Amygdala (tissue), 56 donors: ENCODE measurements at regions not wholly inside any gene's neighbourhood (a gene's known extent, or its start where the extent isn't known, plus 50 kb on each side); places are given as distances from the start of the nearest gene placed in this dataset.
A peak's percentile ranks its signal among the peaks of the same experiment; 100 is the strongest.

Experiments
- DNase-seq, 56 donors: peaks; one replicate each; lab custom pipeline; 2025; lab: John Stamatoyannopoulos, UW

GRCh38 chr2:5839550-5839949 lies 147.4 kb downstream of the SOX11 start:
- DNase-seq = peak in 4 of 56 donors; percentile 2 to 9 (median 6)

GRCh38 chr2:5841126-5841525 lies 148.9 kb downstream of the SOX11 start:
- no peak for DNase-seq

DNA sequence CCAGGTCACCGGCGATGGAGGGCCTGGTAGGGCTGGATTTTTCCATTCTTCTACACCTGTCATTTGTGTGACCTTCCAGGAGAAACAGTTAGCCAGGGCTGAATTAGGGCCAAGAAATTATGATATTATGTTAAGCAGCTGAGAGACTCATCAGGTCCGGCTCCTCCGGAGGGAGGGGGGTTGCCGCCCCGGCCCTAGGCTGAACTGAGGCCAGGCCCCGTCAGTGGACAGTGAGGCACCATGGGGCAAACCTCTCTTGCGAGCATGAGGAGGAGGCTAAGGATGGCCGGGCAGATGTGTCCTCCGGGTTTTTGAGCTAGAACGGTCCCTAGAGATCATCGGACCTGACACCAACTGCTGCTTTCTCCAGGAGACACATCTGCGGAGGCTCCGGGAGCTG lies 150.1 kb downstream of the SOX11 start:
- DNase-seq = no peak

DNA sequence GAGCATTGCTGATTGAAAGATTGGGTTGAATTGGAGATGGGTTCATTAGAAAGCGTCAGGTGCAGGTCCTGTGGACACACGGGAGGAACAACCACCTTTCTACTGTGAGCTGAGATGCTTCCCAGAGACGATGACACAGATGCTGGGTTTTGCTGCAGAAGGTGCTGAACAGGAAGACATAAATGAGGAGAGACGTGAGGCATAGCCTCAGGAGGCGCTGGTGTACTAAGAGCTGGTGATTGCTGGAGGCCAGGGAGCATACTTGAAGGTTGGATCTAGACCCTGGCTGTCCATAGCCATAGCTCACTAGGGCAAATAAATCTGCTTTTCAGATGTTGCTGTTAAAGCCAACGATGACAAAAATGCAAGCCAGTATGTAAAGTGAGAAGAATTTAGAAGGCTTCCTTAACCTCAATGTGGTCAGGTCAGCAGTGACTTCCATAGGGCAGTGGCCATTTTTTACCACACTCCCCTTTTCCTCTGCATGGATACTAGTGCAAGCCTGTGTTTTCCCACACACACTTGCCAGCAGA lies 153.7 kb downstream of the SOX11 start:
- DNase-seq = no peak

- DNase-seq = no peak
Observed at GRCh38 chr2:5846881-5847280, 154.7 kb downstream of the SOX11 start.

GRCh38 chr2:5849562-5849961 lies 157.4 kb downstream of the SOX11 start:
- no peak for DNase-seq

DNA sequence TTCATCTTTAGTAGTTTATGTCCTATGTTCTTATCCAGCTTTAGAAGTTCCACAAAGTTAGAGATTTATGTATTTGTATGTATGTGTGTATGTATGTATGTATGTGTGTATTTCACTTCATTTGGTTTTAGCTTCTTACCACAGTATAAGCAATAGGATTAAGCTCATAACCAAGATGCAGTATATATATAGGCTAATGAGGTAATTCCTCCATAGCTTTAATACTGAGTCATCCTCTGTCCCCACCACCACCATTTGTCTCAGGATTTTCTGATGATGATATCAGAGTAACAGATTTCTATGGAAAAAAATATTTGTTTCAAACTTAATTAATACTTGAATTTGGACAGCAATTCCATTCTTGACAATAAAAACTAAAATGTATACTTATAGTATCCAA lies 159.2 kb downstream of the SOX11 start:
- DNase-seq = no peak

DNA sequence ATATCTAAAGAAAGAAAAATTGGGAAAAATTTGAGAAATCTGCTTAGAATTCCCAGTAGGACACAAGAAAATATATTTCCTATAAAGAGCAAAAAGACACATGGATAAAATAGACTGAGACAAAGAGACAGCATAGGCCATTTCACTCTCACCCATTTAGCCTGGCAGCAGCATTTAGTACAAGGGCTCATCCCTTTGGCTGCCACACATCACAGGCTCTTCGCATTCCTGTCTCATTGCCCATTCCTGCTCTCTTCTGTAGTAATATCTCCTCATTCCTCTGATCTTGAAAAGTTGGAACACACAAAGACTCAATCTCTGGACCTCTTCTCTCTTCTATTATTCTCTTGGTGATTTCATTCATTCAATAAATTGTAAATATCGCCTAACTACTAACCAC lies 162.6 kb downstream of the SOX11 start:
- DNase-seq = no peak

GRCh38 chr2:5867056-5867455 lies 174.9 kb downstream of the SOX11 start:
- no peak for DNase-seq

GRCh38 chr2:5868931-5869330 lies 176.7 kb downstream of the SOX11 start:
- DNase-seq = no peak

DNA sequence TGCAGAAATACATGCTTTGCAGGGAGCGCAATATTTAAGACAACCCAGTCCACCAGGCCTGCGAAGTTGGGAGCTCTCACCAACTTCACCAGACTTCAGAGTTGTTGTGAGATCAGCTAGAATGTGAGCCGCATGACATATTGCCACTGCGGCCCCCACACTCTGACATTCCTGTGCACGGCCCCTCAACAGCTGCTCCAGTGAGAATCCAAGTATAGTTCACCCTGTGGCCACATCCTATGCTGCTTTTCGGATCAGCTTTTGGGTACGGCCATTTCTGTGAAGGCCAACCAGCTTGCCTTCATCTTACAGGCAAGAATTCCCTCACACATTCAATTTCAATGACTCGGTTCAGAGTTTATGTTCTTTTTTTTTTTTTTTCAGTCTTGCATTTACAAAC lies 177.8 kb downstream of the SOX11 start:
- no peak for DNase-seq

GRCh38 chr2:5877360-5877759 lies 185.2 kb downstream of the SOX11 start:
- no peak for DNase-seq

DNA sequence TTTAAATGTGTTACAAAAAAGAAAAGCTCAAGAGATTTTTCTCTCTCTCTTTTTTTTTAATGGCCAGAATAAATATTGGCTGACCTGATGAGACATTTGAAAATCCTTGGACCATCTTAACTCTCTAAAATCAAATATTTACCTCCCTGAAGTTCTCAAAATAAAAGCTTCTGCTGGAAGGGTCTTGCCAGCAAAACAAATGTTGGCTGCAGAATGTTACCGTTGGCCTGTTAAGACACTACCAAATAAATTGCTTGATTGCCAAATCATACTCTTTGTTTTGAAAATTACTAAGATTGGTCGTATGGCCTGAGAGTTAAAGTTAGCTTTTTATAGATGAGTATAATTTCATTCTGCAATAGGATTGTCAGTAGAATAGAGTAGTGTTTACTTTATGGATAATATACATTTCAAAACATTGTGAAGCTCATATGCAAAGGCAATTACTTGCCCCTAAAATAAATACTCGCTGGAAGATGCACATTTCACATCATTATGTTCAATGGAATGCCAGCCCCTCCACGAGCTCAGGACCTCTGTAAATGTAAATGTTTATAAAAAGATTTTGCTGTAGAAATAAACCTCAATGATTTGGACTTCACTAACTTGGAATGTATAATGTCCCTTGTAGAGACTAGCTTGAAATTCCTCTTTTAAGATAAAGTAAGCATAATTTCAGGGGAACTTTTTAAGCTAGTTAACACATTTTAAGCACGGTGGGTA lies 193.4 kb downstream of the SOX11 start:
- no peak for DNase-seq

DNA sequence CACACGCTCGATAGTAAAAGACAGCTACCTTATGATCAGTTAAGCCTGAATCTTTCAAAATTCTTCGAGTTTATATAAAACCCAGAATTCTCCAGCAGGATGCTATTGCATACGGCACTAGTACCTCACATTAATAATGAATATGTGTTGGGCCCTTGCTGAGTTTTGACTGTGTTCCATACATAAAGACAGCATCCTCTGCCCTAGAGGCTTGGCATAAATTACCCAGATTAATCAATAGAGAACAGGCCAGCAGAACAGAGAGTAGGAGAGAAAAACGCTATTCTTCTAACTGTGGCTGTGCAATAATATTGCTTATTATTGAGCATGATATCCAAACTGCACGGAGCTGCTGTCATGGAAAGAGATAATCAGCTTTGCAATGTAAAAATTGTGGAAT lies 194.3 kb downstream of the SOX11 start:
- DNase-seq = no peak

DNA sequence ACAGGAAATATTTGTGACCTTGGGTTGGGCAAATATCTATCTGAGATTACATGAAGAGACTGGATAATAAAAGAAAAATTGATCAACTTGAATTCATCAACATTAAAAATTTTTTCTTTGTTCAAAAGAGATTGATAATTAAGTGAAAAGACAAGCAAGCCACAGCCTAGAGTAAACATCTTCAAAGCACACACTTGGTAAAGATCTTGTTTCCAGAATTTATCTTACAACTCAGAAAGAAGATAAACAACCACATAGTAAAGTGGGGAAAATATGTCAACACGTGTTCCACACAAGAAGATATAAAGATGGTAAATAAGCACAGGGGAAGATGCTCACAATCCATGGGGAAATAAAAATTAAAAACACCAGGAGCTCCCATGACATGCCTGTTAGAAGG lies 195.9 kb downstream of the SOX11 start:
- no peak for DNase-seq

GRCh38 chr2:5889519-5889918 lies 197.3 kb downstream of the SOX11 start:
- DNase-seq = no peak

DNA sequence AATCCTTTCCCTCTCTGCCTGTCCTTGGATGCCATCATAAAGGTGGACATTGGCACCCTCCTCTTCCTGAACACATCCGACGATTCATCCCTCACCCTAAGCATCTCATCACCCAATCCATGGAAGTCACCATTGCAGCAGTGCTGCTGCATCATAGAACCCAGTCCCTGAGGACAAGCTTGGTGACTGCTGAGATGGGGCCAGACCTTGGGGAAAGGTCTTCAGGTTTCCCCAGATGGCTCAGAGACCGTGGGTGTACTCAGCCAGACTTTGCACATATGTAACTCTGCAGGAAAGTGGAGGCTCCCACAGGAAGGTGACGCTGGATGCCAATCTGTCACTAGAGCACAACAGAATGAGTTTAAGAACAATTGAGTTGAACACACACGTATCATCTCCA lies 202.2 kb downstream of the SOX11 start:
- peak in 2 of 56 donors; percentile 2 to 9 for DNase-seq

DNA sequence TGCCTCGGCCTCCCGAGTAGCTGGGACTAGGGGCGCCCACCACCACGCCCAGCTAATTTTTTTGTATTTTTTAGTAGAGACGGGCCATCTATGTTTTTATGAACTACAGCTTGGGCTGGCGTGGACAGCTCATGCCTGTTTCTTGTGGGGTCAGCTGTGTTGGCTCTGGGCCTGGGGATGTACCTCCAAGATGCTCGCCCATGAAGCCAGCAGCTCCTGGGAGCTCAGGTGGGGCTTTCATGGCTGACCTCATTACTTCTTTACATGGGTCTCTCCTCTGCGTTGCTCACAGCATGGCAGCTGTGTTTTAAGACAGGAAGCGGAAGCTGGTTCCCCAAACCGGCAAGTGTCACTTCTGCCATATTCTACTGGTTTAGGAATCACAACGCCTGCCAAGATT lies 203.1 kb downstream of the SOX11 start:
- no peak for DNase-seq

- no peak for DNase-seq
Observed at GRCh38 chr2:5897249-5897648, 205.1 kb downstream of the SOX11 start.

DNA sequence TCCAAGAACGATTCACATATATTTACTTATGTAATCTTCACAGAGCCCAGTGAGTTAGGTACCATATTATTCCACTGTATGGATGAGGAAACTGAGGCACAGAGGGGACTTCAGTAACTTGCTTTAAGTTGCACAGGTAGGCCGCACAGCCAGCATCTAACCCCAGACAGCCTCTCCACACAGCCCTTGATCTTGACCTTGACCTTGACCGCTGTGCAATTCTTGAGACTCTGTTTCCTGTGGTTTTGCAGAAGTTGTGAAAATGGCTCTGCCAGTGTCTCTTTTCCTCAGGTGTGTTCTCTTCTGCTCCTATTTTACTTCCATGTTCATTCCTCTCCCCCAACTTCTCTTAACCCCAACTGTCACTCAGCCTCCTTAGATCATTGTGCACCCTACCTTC lies 206.5 kb downstream of the SOX11 start:
- no peak for DNase-seq

DNA sequence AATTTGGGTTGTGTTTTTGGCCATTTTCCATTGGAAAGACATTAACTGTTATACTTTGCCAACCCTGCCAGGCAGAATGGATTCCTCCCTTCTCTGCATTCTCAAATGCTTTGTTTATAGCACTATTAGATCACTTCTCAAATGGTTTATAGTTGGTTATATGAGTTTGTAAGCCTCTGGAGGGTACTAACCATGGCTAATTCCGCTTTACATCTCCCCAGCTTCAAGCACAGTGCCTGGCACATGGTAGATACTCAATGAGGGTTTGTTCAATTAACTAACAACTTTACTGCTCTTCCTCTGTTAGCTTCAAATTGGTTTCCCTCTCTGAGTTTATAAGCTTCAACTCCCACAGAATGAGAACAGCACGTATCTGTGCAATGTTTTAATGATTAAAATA lies 213.5 kb downstream of the SOX11 start:
- no peak for DNase-seq

DNA sequence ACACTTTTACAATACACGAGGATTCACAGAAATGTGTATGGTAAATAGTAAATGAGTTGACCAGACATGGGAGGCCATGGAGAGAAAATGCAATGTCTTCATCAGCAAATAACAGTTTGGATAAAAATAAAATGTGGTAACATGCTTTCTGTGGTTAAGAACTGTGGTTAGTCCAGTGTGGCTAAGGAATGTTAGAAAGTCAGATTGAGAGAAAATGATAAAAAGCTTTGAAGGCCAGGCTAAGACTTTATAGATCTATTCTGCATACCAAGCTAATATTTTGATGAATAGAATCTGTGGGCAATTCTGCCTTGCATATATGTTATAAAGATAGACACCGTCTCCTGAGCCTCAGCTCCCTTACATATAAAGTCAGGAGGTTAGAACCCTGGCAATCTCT lies 215.9 kb downstream of the SOX11 start:
- no peak for DNase-seq

- DNase-seq = no peak
Observed at GRCh38 chr2:5911718-5912117, 219.5 kb downstream of the SOX11 start.
